KMS-11 (cell line): ENCODE measurements at regions not wholly inside any gene's neighbourhood (a gene's known extent, or its start where the extent isn't known, plus 50 kb on each side); places are given as distances from the start of the nearest gene placed in this dataset.

Experiments
- H2AFZ ChIP-seq: fragments of 200-600 bp; sonication (generic); 2 replicates; pipeline ENCODE4 v1.6.1; 2016; ENCODE audit warnings: antibody characterized with exemption, mixed run types, low read depth
- H3K27ac ChIP-seq: fragments of 200-600 bp; sonication (generic); 2 replicates; pipeline ENCODE4 v1.6.1; 2016; ENCODE audit warnings: mild to moderate bottlenecking, mixed run types
- H3K27me3 ChIP-seq: fragments of 200-600 bp; sonication (generic); 2 replicates; pipeline ENCODE4 v1.6.1; 2017; ENCODE audit warnings: mild to moderate bottlenecking, low read depth, mixed run types, moderate library complexity; ENCODE audit not compliant: insufficient read depth
- H3K36me3 ChIP-seq: fragments of 200-600 bp; sonication (generic); 2 replicates; pipeline ENCODE4 v1.6.1; 2017; ENCODE audit warnings: mild to moderate bottlenecking, mixed run types; ENCODE audit not compliant: insufficient read depth
- H3K4me1 ChIP-seq: fragments of 200-600 bp; sonication (generic); 2 replicates; pipeline ENCODE4 v1.6.1; 2016; ENCODE audit warnings: mild to moderate bottlenecking, low read depth, mixed run types; ENCODE audit not compliant: poor library complexity, severe bottlenecking
- H3K4me2 ChIP-seq: fragments of 200-600 bp; sonication (generic); 2 replicates; pipeline ENCODE4 v1.7.0; 2016; ENCODE audit warnings: mild to moderate bottlenecking, mixed run types
- H3K4me3 ChIP-seq: fragments of 200-600 bp; sonication (generic); IDR thresholded peaks from 2 replicates; pipeline ENCODE4 v1.6.1; 2017; ENCODE audit warnings: low read depth, low read length, mixed read lengths; ENCODE audit not compliant: insufficient read depth
- H3K79me2 ChIP-seq: fragments of 200-600 bp; sonication (generic); 2 replicates; pipeline ENCODE4 v1.6.1; 2016; ENCODE audit warnings: low read depth, mixed run types; ENCODE audit not compliant: insufficient read depth
- H3K9ac ChIP-seq: fragments of 200-600 bp; sonication (generic); 2 replicates; pipeline ENCODE4 v1.6.1; 2016; ENCODE audit warnings: mild to moderate bottlenecking, mixed run types
- H4K20me1 ChIP-seq: fragments of 200-600 bp; sonication (generic); 2 replicates; pipeline ENCODE4 v1.6.1; 2016; ENCODE audit warnings: mild to moderate bottlenecking, mixed run types; ENCODE audit not compliant: insufficient read depth
- TF ChIP-seq, protein P1 (sequence below): fragments of 200-600 bp; sonication (generic); conservative IDR thresholded peaks from 2 replicates; pipeline ENCODE4 v1.6.1; 2017; ENCODE audit warnings: low read depth, mild to moderate bottlenecking, antibody characterized with exemption, low read length, moderate library complexity, mixed read lengths

DNA sequence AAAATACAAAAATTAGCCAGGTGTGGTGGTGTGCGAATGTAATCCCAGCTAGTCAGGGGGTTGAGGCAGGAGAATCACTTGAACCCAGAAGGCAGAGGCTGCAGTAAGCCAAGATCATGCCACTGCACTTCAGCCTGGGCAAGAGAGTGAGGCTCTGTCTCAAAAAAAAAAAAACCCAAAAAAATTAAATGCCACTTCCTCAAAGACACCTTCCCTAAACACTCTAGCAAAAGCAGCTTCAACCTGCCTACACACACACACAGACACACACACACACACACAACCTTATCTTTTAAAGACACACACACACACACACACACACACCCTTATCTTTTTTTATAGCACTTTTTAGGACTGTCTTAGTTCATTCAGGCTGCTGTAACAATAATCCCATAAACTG lies 201.7 kb upstream of the PSMD7 start:
- H3K27ac ChIP-seq = no peak overlapping the region
- H3K9ac ChIP-seq = no peak overlapping the region
- H3K4me2 ChIP-seq = no peak overlapping the region
- TF ChIP-seq, protein P1, sequence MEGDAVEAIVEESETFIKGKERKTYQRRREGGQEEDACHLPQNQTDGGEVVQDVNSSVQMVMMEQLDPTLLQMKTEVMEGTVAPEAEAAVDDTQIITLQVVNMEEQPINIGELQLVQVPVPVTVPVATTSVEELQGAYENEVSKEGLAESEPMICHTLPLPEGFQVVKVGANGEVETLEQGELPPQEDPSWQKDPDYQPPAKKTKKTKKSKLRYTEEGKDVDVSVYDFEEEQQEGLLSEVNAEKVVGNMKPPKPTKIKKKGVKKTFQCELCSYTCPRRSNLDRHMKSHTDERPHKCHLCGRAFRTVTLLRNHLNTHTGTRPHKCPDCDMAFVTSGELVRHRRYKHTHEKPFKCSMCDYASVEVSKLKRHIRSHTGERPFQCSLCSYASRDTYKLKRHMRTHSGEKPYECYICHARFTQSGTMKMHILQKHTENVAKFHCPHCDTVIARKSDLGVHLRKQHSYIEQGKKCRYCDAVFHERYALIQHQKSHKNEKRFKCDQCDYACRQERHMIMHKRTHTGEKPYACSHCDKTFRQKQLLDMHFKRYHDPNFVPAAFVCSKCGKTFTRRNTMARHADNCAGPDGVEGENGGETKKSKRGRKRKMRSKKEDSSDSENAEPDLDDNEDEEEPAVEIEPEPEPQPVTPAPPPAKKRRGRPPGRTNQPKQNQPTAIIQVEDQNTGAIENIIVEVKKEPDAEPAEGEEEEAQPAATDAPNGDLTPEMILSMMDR = no peak
- H2AFZ ChIP-seq = no peak overlapping the region
- H3K4me3 ChIP-seq = no peak overlapping the region
- no peaks in the 10 kb centered on the region for H3K4me1 ChIP-seq
- no peaks in the 10 kb centered on the region for H4K20me1 ChIP-seq
- H3K27me3 ChIP-seq = no peaks in the 10 kb centered on the region
- H3K36me3 ChIP-seq = no peaks in the 10 kb centered on the region
- no peaks in the 10 kb centered on the region for H3K79me2 ChIP-seq

DNA sequence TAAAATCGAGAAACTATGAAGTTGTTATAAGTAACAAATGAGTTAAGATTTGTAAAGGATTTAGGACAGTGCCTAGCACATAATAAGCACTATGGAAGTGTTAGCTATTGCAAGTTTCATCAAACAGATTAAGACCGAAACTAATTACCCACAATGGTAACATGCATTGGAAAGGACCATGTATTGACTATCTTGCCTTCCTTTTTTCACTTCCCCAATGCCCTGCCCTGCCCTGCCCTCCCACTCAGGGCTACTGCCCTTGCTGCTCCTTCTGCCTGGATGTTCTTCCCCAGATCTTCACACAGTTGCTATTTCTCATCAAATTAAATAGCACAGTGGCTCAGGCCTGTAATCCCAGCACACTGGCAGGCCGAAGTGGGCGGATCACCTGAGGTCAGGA lies 202.1 kb upstream of the PSMD7 start:
- Histone ChIP-seq H3K27ac (no peak overlapping the region), H4K20me1 (no peaks in the 10 kb centered on the region), H3K79me2 (no peaks in the 10 kb centered on the region), H2AFZ (no peak overlapping the region), H3K4me3 (no peak overlapping the region), H3K4me1 (no peaks in the 10 kb centered on the region), H3K9ac (no peak overlapping the region), H3K27me3 (no peaks in the 10 kb centered on the region), H3K4me2 (no peak overlapping the region), H3K36me3 (no peaks in the 10 kb centered on the region)
- TF ChIP-seq, protein P1 = no peak

DNA sequence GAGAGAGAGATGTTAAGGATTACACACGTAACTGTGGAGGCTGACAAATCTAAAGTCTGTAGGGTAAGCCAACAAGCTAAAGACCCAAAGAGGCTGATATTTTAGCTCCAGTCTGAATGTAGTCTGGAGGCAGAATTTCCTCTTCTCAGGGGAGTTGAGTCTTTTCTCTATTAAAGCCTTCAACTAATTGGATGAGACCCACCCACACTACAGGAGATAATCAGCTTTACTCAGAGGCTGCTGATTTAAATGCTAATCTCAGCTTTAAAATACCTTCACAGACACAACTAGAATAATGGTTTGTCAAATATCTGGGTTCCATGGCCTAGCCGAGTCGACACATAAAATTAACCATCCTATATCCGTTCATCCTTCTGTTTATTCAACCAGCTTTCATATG lies 204.3 kb upstream of the PSMD7 start:
- H3K4me2 ChIP-seq = no peak overlapping the region
- H3K9ac ChIP-seq = no peak overlapping the region
- H3K4me1 ChIP-seq = no peaks in the 10 kb centered on the region
- H3K79me2 ChIP-seq = no peaks in the 10 kb centered on the region
- TF ChIP-seq, protein P1 = no peak
- H3K36me3 ChIP-seq = no peaks in the 10 kb centered on the region
- no peaks in the 10 kb centered on the region for H3K27me3 ChIP-seq
- no peak overlapping the region for H3K4me3 ChIP-seq
- H3K27ac ChIP-seq = no peak overlapping the region
- no peaks in the 10 kb centered on the region for H4K20me1 ChIP-seq
- H2AFZ ChIP-seq = no peak overlapping the region

DNA sequence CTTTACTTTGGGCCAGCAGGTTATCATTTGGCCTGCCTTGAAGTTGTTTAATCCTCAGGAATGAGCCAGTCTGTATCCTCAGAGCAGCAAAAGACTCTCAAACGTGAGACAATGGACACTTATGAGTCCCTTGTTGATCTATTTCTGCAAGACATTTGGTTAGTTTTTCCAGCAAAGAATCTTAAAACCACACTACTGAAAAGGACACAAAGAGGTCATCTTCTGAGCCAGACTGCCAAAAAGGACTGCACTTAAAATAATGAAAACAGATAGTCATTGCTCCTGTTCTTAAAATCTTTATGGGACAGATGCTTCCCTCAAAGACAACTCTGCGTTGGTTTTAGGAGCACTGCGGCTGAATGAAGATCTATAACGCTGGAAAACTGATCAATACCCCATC lies 205.7 kb upstream of the PSMD7 start:
- no peak overlapping the region for H3K4me2 ChIP-seq
- H4K20me1 ChIP-seq = no peaks in the 10 kb centered on the region
- TF ChIP-seq, protein P1 = no peak
- no peak overlapping the region for H3K4me3 ChIP-seq
- no peak overlapping the region for H3K27ac ChIP-seq
- H3K79me2 ChIP-seq = no peaks in the 10 kb centered on the region
- H3K36me3 ChIP-seq = no peaks in the 10 kb centered on the region
- H3K4me1 ChIP-seq = no peaks in the 10 kb centered on the region
- no peak overlapping the region for H2AFZ ChIP-seq
- H3K27me3 ChIP-seq = no peaks in the 10 kb centered on the region
- no peak overlapping the region for H3K9ac ChIP-seq

DNA sequence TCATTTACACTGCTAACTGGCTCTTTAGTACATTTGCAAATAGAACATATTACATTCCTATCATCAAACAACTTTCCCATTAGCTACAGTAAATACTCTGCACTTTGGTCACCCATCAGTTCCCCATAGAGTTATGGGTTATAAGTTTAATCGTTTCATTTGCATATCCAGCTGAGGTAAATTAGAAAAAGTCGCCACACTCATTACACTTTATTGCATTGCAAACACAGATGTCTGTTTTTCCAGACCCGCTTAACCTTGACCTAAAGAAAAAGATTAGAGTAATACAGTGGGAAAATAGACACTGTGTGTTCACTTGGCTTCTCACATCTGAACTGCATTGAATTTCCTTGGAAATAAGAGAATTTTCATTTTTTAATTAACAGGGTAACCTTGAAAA lies 213.1 kb upstream of the PSMD7 start:
- Histone ChIP-seq H3K27me3 (no peaks in the 10 kb centered on the region), H4K20me1 (no peaks in the 10 kb centered on the region), H3K9ac (no peak overlapping the region), H3K4me2 (no peak overlapping the region), H3K79me2 (no peaks in the 10 kb centered on the region), H3K36me3 (no peaks in the 10 kb centered on the region), H3K27ac (no peak overlapping the region), H3K4me3 (no peak overlapping the region), H2AFZ (no peak overlapping the region), H3K4me1 (no peaks in the 10 kb centered on the region)
- TF ChIP-seq, protein P1 = no peak
